A673 (cell line): ENCODE measurements at regions not wholly inside any gene's neighbourhood (a gene's known extent, or its start where the extent isn't known, plus 50 kb on each side); places are given as distances from the start of the nearest gene placed in this dataset.

Source experiments
- BruUV-seq: library from RNA; stranded (reverse); fragments of 400-500 nt; replicated peaks from 2 replicates; lab custom pipeline; 2021; lab: Mats Ljungman, UMichigan
- CTCF ChIA-PET: fragments of 300-600 bp; sonication (Branson Sonifier 250); formaldehyde crosslinking; loops from one replicate; lab custom pipeline; 2022; ENCODE audit warnings: antibody characterized with exemption; lab: Charles Lee
- POLR2A ChIA-PET: fragments of 300-600 bp; sonication (Branson Sonifier 250); formaldehyde crosslinking; loops from one replicate; lab custom pipeline; 2022; ENCODE audit warnings: antibody characterized with exemption; ENCODE audit not compliant: low non-redundant PET; lab: Charles Lee
- DNase-seq: peaks from one replicate; pipeline ENCODE4 v3.0.0-alpha.2; 2015; ENCODE audit warnings: low spot score
- H3K27ac ChIP-seq: fragments of 200-600 bp; sonication (generic); 2 replicates; pipeline ENCODE4 v1.5.1; 2016; ENCODE audit warnings: mixed run types, low read depth, mild to moderate bottlenecking, mixed read lengths, antibody characterized with exemption, low read length; ENCODE audit not compliant: poor library complexity, severe bottlenecking
- H3K27me3 ChIP-seq: fragments of 200-600 bp; sonication (generic); replicated peaks from 2 replicates; pipeline ENCODE4 v1.6.1; 2017; ENCODE audit warnings: mixed run types, low read depth, mild to moderate bottlenecking, mixed read lengths, antibody characterized with exemption, low read length; ENCODE audit not compliant: insufficient read depth, poor library complexity
- H3K36me3 ChIP-seq: fragments of 200-600 bp; sonication (generic); 2 replicates; pipeline ENCODE4 v1.6.1; 2016; ENCODE audit warnings: mixed run types, mild to moderate bottlenecking, mixed read lengths, antibody characterized with exemption, low read length; ENCODE audit not compliant: insufficient read depth, poor library complexity, severe bottlenecking
- H3K4me1 ChIP-seq: fragments of 200-600 bp; sonication (generic); 2 replicates; pipeline ENCODE4 v1.6.1; 2017; ENCODE audit warnings: mixed run types, mild to moderate bottlenecking, mixed read lengths, antibody characterized with exemption, low read length; ENCODE audit not compliant: insufficient read depth, poor library complexity, severe bottlenecking
- H3K4me3 ChIP-seq: fragments of 200-600 bp; sonication (generic); 2 replicates; pipeline ENCODE4 v1.5.1; 2016; ENCODE audit warnings: low read depth, mixed run types, mild to moderate bottlenecking, mixed read lengths, low read length; ENCODE audit not compliant: poor library complexity, severe bottlenecking
- H3K9me3 ChIP-seq: fragments of 200-600 bp; sonication (generic); 2 replicates; pipeline ENCODE4 v1.6.1; 2016; ENCODE audit warnings: mixed run types, low read depth, mild to moderate bottlenecking, mixed read lengths, antibody characterized with exemption, low read length; ENCODE audit not compliant: poor library complexity, severe bottlenecking
- CTCF ChIP-seq: fragments of 300-800, 200-600 bp; sonication (generic); conservative IDR thresholded peaks from 2 replicates; pipeline ENCODE4 v1.5.1; 2017; ENCODE audit warnings: low read depth, mild to moderate bottlenecking, antibody characterized with exemption, low read length, moderate library complexity, mixed read lengths
- EZH2 ChIP-seq: fragments of 200-600 bp; sonication (generic); IDR thresholded peaks from 2 replicates; pipeline ENCODE4 v1.6.1; 2017; ENCODE audit warnings: borderline replicate concordance, low read depth, mild to moderate bottlenecking, mixed read lengths, antibody characterized with exemption, low read length; ENCODE audit not compliant: poor library complexity, severe bottlenecking
- intact Hi-C: fragments of 100-400 bp; cut with micrococcal nuclease; formaldehyde crosslinking; loops from one replicate; pipeline ENCODE4 v1.10.0; 2022; ENCODE audit not compliant: unreplicated experiment

DNA sequence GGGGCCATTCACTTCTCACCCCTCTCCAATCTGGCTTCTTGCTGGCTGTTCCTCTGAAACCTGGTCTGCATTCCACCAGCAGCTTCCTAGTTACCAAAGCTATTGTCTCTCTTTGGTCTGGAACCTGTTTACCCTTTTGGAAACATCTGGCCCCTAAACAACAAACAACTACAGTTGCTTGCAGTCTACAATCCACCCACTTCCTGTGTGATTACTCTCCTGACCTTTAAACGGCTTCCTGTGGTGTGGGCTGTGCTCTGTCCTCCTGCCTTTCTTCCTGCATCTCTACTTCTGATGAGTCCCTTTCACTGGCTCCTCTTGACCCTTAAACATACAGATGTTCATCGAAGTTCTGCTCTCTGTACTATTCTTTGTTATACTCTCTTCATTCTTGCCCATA lies 303.8 kb downstream of the TDRD15 start:
- H3K9me3 ChIP-seq, result no peaks in the 10 kb centered on the region
- no TSS peak for BruUV-seq
- H3K27me3 ChIP-seq, result peaks cover 6% of the 10 kb centered on the region
- H3K27ac ChIP-seq, result no peak overlapping the region
- H3K4me3 ChIP-seq, result no peak overlapping the region
- intact Hi-C loops, result no loop called here
- no peak for DNase-seq
- no peaks in the 10 kb centered on the region for H3K4me1 ChIP-seq
- H3K36me3 ChIP-seq, result no peaks in the 10 kb centered on the region
- TF ChIP-seq EZH2, result no peak
- TF ChIP-seq CTCF, result no peak
- POLR2A ChIA-PET, result no interaction called here
- CTCF ChIA-PET, result no interaction called here

- Histone ChIP-seq H3K4me3 (no peak overlapping the region), H3K4me1 (no peaks in the 10 kb centered on the region), H3K9me3 (no peaks in the 10 kb centered on the region), H3K36me3 (no peaks in the 10 kb centered on the region), H3K27ac (no peak overlapping the region), H3K27me3 (peaks cover 6% of the 10 kb centered on the region)
- CTCF ChIA-PET, result no interaction called here
- POLR2A ChIA-PET, result no interaction called here
- TF ChIP-seq CTCF (no peak), EZH2 (no peak)
- no TSS peak for BruUV-seq
- no peak for DNase-seq
- intact Hi-C loops, result no loop called here
Measured at GRCh38 chr2:21428754-21429153, 305.0 kb downstream of the TDRD15 start.

DNA sequence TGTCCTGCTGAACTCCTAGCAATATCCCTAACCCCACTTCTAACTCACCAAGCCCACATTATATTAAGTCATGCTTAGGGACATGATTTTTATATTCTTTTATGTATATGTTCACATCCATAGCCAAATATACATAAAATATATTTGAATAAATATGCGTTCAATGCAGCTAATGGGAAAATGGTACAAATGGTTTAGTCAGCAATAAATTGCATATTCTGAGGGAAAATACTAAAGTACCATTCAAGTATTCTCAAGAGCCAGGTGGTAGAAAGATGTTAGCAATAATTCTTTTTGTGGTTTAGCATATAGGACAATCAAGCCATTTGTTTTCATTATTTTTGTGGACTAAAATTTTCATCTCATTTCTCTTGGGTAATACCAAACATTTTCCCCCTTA lies 306.0 kb downstream of the TDRD15 start:
- intact Hi-C loops, result no loop called here
- ChIA-PET POLR2A (no interaction called here), CTCF (no interaction called here)
- DNase-seq, result no peak
- Histone ChIP-seq H3K4me1 (no peaks in the 10 kb centered on the region), H3K36me3 (no peaks in the 10 kb centered on the region), H3K4me3 (no peak overlapping the region), H3K9me3 (no peaks in the 10 kb centered on the region), H3K27ac (no peak overlapping the region), H3K27me3 (peaks cover 6% of the 10 kb centered on the region)
- no TSS peak for BruUV-seq
- TF ChIP-seq CTCF, result no peak
- no peak for TF ChIP-seq EZH2
